Adrenal gland (tissue), 5 donors: ENCODE measurements at regions not wholly inside any gene's neighbourhood (a gene's known extent, or its start where the extent isn't known, plus 50 kb on each side); places are given as distances from the start of the nearest gene placed in this dataset.

Experiments
- POLR2A ChIP-seq, 2 donors: fragments of 450-650 bp; IDR thresholded peaks; one replicate each; pipeline ENCODE4 v1.6.1; 2017; ENCODE audit warnings: antibody characterized with exemption in 2 of 2, mild to moderate bottlenecking in 2 of 2, moderate library complexity in 1 of 2
- TF ChIP-seq, protein P1 (sequence below), 6 experiments: fragments of 450-650 bp in 4 of 6; fragments of 200-600 bp in 2 of 6; sonication (generic) in 1 of 6; IDR thresholded peaks; 1 replicate in 5 of 6; 2 replicates in 1 of 6; pipeline versions ENCODE4 v1.5.1 to v1.8.0; 2016 to 2021; ENCODE audit warnings: antibody characterized with exemption in 6 of 6, mild to moderate bottlenecking in 2 of 6, moderate library complexity in 1 of 6
- donor health status: DM: no; HTN: no; CAD: no.

DNA sequence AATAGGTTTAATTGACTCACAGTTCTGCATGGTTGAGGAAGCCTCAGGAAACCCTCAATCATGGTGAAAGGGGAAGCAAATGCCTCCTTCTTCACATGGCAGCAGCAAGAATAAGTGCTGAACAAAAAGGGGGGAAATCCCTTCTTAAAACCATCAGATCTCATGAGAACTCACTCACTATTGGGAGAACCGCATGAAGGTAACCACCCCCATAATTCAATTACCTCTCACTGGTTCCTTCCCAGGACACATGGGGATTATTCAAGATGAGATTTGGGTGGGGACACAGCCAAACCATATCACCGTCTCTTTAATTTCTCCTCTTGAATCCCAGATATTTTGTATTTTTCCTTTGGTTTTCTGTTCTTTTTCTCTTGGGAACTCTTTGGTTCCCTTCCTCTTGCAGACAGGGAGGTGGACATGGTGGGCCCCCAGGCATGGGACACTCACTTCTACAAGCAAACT is 223.6 kb downstream of the TBXT start:
- TF ChIP-seq, protein P1, sequence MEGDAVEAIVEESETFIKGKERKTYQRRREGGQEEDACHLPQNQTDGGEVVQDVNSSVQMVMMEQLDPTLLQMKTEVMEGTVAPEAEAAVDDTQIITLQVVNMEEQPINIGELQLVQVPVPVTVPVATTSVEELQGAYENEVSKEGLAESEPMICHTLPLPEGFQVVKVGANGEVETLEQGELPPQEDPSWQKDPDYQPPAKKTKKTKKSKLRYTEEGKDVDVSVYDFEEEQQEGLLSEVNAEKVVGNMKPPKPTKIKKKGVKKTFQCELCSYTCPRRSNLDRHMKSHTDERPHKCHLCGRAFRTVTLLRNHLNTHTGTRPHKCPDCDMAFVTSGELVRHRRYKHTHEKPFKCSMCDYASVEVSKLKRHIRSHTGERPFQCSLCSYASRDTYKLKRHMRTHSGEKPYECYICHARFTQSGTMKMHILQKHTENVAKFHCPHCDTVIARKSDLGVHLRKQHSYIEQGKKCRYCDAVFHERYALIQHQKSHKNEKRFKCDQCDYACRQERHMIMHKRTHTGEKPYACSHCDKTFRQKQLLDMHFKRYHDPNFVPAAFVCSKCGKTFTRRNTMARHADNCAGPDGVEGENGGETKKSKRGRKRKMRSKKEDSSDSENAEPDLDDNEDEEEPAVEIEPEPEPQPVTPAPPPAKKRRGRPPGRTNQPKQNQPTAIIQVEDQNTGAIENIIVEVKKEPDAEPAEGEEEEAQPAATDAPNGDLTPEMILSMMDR (IDR thresholded peaks at IDR 0.05): no peak
- no peak for TF ChIP-seq POLR2A (IDR thresholded peaks at IDR 0.05)
